Keratinocyte (primary cell): ENCODE measurements at regions not wholly inside any gene's neighbourhood (a gene's known extent, or its start where the extent isn't known, plus 50 kb on each side); places are given as distances from the start of the nearest gene placed in this dataset.
"Not testable (repeated sequence)": the region's sequence is repeated elsewhere in the genome, so short reads cannot be mapped to it uniquely, and the experiment has no call there.

Experiments
- DNase-seq: peaks from one replicate; pipeline ENCODE4 v3.0.0-alpha.2; 2011; ENCODE audit warnings: low read depth, missing footprints, low spot score
- FAIRE-seq: peaks from 2 replicates; lab custom pipeline; 2011; peaks lifted over from hg19 to GRCh38; lab: Jason Lieb, UNC
- H2AFZ ChIP-seq: 2 replicates; pipeline ENCODE4 v1.6.0; 2012; ENCODE audit warnings: low read length, control low read depth, inconsistent platforms; ENCODE audit not compliant: control insufficient read depth
- H3K27ac ChIP-seq: 2 replicates; pipeline ENCODE4 v1.5.1; 2011; ENCODE audit warnings: low read length; ENCODE audit not compliant: control insufficient read depth, insufficient read depth
- H3K27me3 ChIP-seq: 3 replicates; pipeline ENCODE4 v1.6.0; 2011; ENCODE audit warnings: low read length; ENCODE audit not compliant: control insufficient read depth, insufficient read depth; ENCODE audit errors: extremely low read depth
- H3K36me3 ChIP-seq, 2 experiments: 2 replicates in 1 of 2; 3 replicates in 1 of 2; pipeline ENCODE4 v1.5.1; 2011; ENCODE audit warnings: low read length in 2 of 2, mild to moderate bottlenecking in 1 of 2; ENCODE audit not compliant: control insufficient read depth in 2 of 2, insufficient read depth in 2 of 2; ENCODE audit errors: extremely low read depth in 1 of 2
- H3K4me1 ChIP-seq: 3 replicates; pipeline ENCODE4 v1.5.1; 2011; ENCODE audit warnings: low read length; ENCODE audit not compliant: control insufficient read depth, insufficient read depth; ENCODE audit errors: extremely low read depth
- H3K4me2 ChIP-seq: 3 replicates; pipeline ENCODE4 v1.6.0; 2011; ENCODE audit warnings: low read depth, low read length; ENCODE audit not compliant: control insufficient read depth, insufficient read depth; ENCODE audit errors: extremely low read depth
- H3K4me3 ChIP-seq, 3 experiments: fragments of 200-600 bp in 1 of 3; sonication (generic) in 1 of 3; 2 replicates in 2 of 3; 3 replicates in 1 of 3; pipeline ENCODE4 v1.5.1; 2011 to 2016; ENCODE audit warnings: low read length in 3 of 3, mild to moderate bottlenecking in 3 of 3, control low read depth in 2 of 3, inconsistent platforms in 1 of 3, low read depth in 1 of 3, mixed read lengths in 1 of 3, mixed run types in 1 of 3, moderate library complexity in 1 of 3; ENCODE audit not compliant: control insufficient read depth in 2 of 3, insufficient read depth in 2 of 3; ENCODE audit errors: extremely low read depth in 1 of 3
- H3K79me2 ChIP-seq: 2 replicates; pipeline ENCODE4 v1.6.0; 2012; ENCODE audit warnings: low read length; ENCODE audit not compliant: control insufficient read depth, insufficient read depth
- H3K9ac ChIP-seq: 3 replicates; pipeline ENCODE4 v1.6.0; 2011; ENCODE audit warnings: low read length; ENCODE audit not compliant: control insufficient read depth, insufficient read depth; ENCODE audit errors: extremely low read depth
- H3K9me1 ChIP-seq: 3 replicates; pipeline ENCODE4 v1.6.0; 2011; ENCODE audit warnings: low read length; ENCODE audit not compliant: control insufficient read depth, insufficient read depth; ENCODE audit errors: extremely low read depth
- H3K9me3 ChIP-seq: 2 replicates; pipeline ENCODE4 v1.5.1; 2012; ENCODE audit warnings: low read depth, low read length; ENCODE audit not compliant: control insufficient read depth
- H4K20me1 ChIP-seq: 3 replicates; pipeline ENCODE4 v1.6.0; 2011; ENCODE audit warnings: low read length; ENCODE audit not compliant: control insufficient read depth, insufficient read depth; ENCODE audit errors: extremely low read depth
- CTCF ChIP-seq, 3 experiments: IDR thresholded peaks in 1 of 3; conservative IDR thresholded peaks in 1 of 3; optimal IDR thresholded peaks in 1 of 3; 2 replicates in 2 of 3; 3 replicates in 1 of 3; pipeline versions ENCODE3 to v1.5.1; 2011; ENCODE audit warnings: low read length in 3 of 3, mild to moderate bottlenecking in 3 of 3, moderate library complexity in 2 of 3, control low read depth in 1 of 3, inconsistent platforms in 1 of 3; ENCODE audit not compliant: insufficient read depth in 2 of 3; ENCODE audit errors: extremely low read depth in 1 of 3
- EZH2 ChIP-seq: IDR thresholded peaks from one replicate; pipeline ENCODE4 v1.6.1; 2012; ENCODE audit warnings: inconsistent platforms, mild to moderate bottlenecking, low read length, moderate library complexity
- dilution Hi-C: fragments of 300-500 bp; cut with MboI; formaldehyde crosslinking; loops from one replicate; pipeline ENCODE4 v1.7.0; 2020; ENCODE audit warnings: low sequenced_read_pairs; ENCODE audit not compliant: extremely low pct_ligation_motif_present

GRCh38 chr14:66330228-66330627 is 155.9 kb upstream of the CCDC196 start:
- H3K27me3 ChIP-seq, result no peaks in the 10 kb centered on the region
- no peaks in the 10 kb centered on the region for H3K79me2 ChIP-seq
- TF ChIP-seq EZH2 (no peak), CTCF (optimal IDR thresholded peaks at IDR 0.05 in 1 of 3, IDR thresholded peaks at IDR 0.05 in 1 of 3, conservative IDR thresholded peaks at IDR 0.05 in 1 of 3; ENCODE audit: extremely low read depth in 1 of 3, insufficient read depth in 2 of 3, low read length in 3 of 3) (no peak)
- H3K9me3 ChIP-seq, result no peaks in the 10 kb centered on the region
- no peaks in the 10 kb centered on the region for H3K4me1 ChIP-seq
- DNase-seq (no peak), FAIRE-seq (no peak)
- no peaks in the 10 kb centered on the region for H3K36me3 ChIP-seq
- no peak overlapping the region for H3K4me3 ChIP-seq
- H3K4me2 ChIP-seq, result no peak overlapping the region
- H3K9ac ChIP-seq, result no peak overlapping the region
- H4K20me1 ChIP-seq, result no peaks in the 10 kb centered on the region
- dilution Hi-C loops, result no loop called here
- H3K9me1 ChIP-seq, result no peaks in the 10 kb centered on the region
- no peak overlapping the region for H3K27ac ChIP-seq
- H2AFZ ChIP-seq, result no peak overlapping the region

DNA sequence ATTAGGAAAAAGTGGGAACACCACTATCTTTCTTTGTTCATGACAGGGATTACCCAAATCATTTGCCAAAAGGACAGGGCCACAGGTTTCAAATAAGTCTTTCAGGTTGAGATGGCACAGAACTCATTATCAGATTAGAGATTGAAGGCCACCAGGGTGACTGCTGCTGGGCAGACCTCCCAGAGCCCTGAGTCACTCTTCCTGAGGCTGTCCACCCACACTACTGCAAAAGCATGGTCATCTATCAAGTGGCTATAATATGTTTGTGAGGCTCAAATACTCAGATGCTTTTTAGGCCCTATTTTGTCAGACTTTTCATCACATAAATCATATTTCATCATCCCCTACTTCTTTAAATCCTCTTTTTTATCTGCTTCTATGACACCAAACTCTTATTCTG is 155.3 kb upstream of the CCDC196 start:
- Histone ChIP-seq H2AFZ (no peak overlapping the region), H3K9ac (no peak overlapping the region), H3K27ac (no peak overlapping the region), H3K36me3 (no peaks in the 10 kb centered on the region), H3K4me2 (no peak overlapping the region), H3K4me1 (no peaks in the 10 kb centered on the region), H3K9me1 (no peaks in the 10 kb centered on the region), H3K79me2 (no peaks in the 10 kb centered on the region), H4K20me1 (no peaks in the 10 kb centered on the region), H3K4me3 (no peak overlapping the region), H3K27me3 (no peaks in the 10 kb centered on the region), H3K9me3 (no peaks in the 10 kb centered on the region)
- no peak for TF ChIP-seq CTCF (optimal IDR thresholded peaks at IDR 0.05 in 1 of 3, IDR thresholded peaks at IDR 0.05 in 1 of 3, conservative IDR thresholded peaks at IDR 0.05 in 1 of 3; ENCODE audit: extremely low read depth in 1 of 3, insufficient read depth in 2 of 3, low read length in 3 of 3)
- no peak for TF ChIP-seq EZH2
- DNase-seq, result no peak
- no peak for FAIRE-seq
- dilution Hi-C loops, result no loop called here

DNA sequence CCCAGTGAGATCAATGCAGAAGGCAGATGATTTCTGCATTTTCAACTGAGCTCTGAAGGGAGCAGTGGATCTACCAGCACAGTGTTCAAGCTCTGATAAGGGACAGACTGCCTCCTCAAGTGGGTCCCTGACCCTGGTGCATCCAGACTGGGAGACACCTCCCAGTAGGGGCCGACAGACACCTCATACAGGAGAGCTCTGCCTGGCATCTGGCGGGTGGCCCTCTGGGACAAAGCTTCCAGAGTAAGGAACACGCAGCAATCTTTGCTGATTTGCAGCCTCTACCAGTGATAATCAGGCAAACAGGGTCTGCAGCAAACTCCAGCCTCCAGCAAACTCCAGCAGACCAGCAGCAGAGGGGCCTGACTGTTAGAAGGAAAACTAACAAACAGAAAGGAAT is 152.9 kb upstream of the CCDC196 start:
- H3K79me2 ChIP-seq, H2AFZ ChIP-seq, H3K27me3 ChIP-seq, H3K9me1 ChIP-seq, H3K4me2 ChIP-seq, DNase-seq, H3K27ac ChIP-seq, H3K9ac ChIP-seq, dilution Hi-C loops, H3K4me1 ChIP-seq, FAIRE-seq, H3K9me3 ChIP-seq, H4K20me1 ChIP-seq, H3K4me3 ChIP-seq, H3K36me3 ChIP-seq: not testable (repeated sequence)
